Eye (tissue), 1 donor: ENCODE measurements at regions not wholly inside any gene's neighbourhood (a gene's known extent, or its start where the extent isn't known, plus 50 kb on each side); places are given as distances from the start of the nearest gene placed in this dataset.
"Not testable (repeated sequence)": the region's sequence is repeated elsewhere in the genome, so short reads cannot be mapped to it uniquely, and the experiment has no call there.

Source experiments
- DNase-seq: peaks from one replicate; pipeline ENCODE4 v3.0.0-alpha.2; 2015

GRCh38 chr4:75180790-75181776 is 248.2 kb downstream of the PARM1 start:
- DNase-seq, result no peak

GRCh38 chr4:75180217-75180616 is 247.3 kb downstream of the PARM1 start:
- DNase-seq, result no peak

- DNase-seq, result no peak
Observed at GRCh38 chr4:75179510-75179909, 246.6 kb downstream of the PARM1 start.

- DNase-seq, result no peak
Observed at GRCh38 chr4:75172551-75172950, 239.6 kb downstream of the PARM1 start.

- peak; percentile 69 for DNase-seq
Observed at GRCh38 chr4:75169427-75169826, 236.5 kb downstream of the PARM1 start.

- DNase-seq, result no peak
Observed at GRCh38 chr4:75169020-75169419, 236.1 kb downstream of the PARM1 start.

GRCh38 chr4:75168548-75168947 is 235.6 kb downstream of the PARM1 start:
- DNase-seq, result peak; percentile 41

GRCh38 chr4:75165100-75165499 is 232.2 kb downstream of the PARM1 start:
- DNase-seq, result not testable (repeated sequence)

- DNase-seq, result peak; percentile 41
Observed at GRCh38 chr4:75158451-75158850, 225.5 kb downstream of the PARM1 start.

GRCh38 chr4:75154994-75155393 is 222.1 kb downstream of the PARM1 start:
- DNase-seq, result no peak

GRCh38 chr4:75146223-75146622 is 213.3 kb downstream of the PARM1 start:
- no peak for DNase-seq

GRCh38 chr4:75144475-75144874 is 211.6 kb downstream of the PARM1 start:
- DNase-seq, result no peak

GRCh38 chr4:75142850-75143249 is 209.9 kb downstream of the PARM1 start:
- DNase-seq, result no peak

- no peak for DNase-seq
Observed at GRCh38 chr4:75142382-75142781, 209.5 kb downstream of the PARM1 start.

GRCh38 chr4:75141162-75141561 is 208.2 kb downstream of the PARM1 start:
- DNase-seq, result no peak

GRCh38 chr4:75137302-75137701 is 204.4 kb downstream of the PARM1 start:
- DNase-seq, result no peak

- DNase-seq, result no peak
Observed at GRCh38 chr4:75135068-75135825, 202.3 kb downstream of the PARM1 start.

- DNase-seq, result not testable (repeated sequence)
Observed at GRCh38 chr4:75126870-75127269, 194.0 kb downstream of the PARM1 start.

GRCh38 chr4:75126058-75126457 is 193.1 kb downstream of the PARM1 start:
- DNase-seq, result no peak

GRCh38 chr4:75122424-75123014 is 189.6 kb downstream of the PARM1 start:
- no peak for DNase-seq

GRCh38 chr4:75118739-75119138 is 185.8 kb downstream of the PARM1 start:
- no peak for DNase-seq

GRCh38 chr4:75110061-75110460 is 177.1 kb downstream of the PARM1 start:
- no peak for DNase-seq
